HG03439 (cell line): ENCODE measurements at regions not wholly inside any gene's neighbourhood (a gene's known extent, or its start where the extent isn't known, plus 50 kb on each side); places are given as distances from the start of the nearest gene placed in this dataset.

Experiments
- ATAC-seq: cut with Tn5 transposase; IDR thresholded peaks from one replicate; pipeline ENCODE4 v1.9.1; 2021; ENCODE audit warnings: mild to moderate bottlenecking, moderate library complexity; ENCODE audit not compliant: unreplicated experiment

- ATAC-seq = no peak
Observed at GRCh38 chr6:8736156-8736895, 301.0 kb upstream of the SLC35B3 start.

DNA sequence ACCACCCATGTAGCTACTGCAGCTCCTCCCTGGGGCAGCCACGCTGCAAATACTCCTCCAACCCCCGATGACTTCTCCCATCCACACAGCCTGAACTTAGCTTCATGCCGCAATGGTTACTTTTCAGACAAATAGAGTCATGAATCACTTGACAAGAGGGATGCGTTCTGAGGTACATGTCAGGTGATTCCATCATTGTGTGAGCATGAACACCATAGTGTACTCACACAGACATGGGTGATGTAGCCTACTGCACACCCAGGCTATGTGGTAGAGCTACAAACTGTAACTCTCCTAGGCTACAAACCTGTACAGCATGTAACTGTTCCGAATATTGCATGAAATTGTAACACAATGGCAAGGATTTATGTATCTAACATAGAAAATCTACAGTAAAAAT is 298.5 kb upstream of the SLC35B3 start:
- ATAC-seq = no peak

DNA sequence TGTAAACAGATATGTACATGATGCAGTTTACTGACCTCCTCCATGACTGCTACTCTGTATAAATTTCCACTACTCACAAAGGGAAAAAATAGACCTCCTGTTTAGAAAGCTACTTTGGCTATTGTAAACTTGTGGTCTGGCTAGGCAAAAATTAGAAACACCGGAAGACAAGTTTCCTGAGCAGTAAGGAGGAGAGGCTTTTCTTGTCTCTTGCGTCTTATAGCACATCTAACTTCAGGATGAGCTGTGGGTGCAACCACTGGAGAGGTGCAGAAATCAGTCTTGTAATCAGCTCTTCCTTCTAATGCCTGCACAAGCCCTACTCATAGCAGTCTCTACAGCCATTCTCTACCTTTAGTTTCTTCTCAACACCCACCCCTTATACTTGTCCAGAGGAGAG is 296.5 kb upstream of the SLC35B3 start:
- no peak for ATAC-seq

- no peak for ATAC-seq
Observed at GRCh38 chr6:8710668-8711431, 275.5 kb upstream of the SLC35B3 start.

GRCh38 chr6:8707956-8708772 is 272.8 kb upstream of the SLC35B3 start:
- ATAC-seq = no peak

- ATAC-seq = no peak
Observed at GRCh38 chr6:8707369-8707768, 272.0 kb upstream of the SLC35B3 start.

GRCh38 chr6:8705435-8706020 is 270.2 kb upstream of the SLC35B3 start:
- no peak for ATAC-seq

GRCh38 chr6:8703059-8703458 is 267.7 kb upstream of the SLC35B3 start:
- ATAC-seq = no peak

GRCh38 chr6:8688821-8689220 is 253.5 kb upstream of the SLC35B3 start:
- ATAC-seq = no peak

GRCh38 chr6:8686077-8686476 is 250.7 kb upstream of the SLC35B3 start:
- no peak for ATAC-seq

DNA sequence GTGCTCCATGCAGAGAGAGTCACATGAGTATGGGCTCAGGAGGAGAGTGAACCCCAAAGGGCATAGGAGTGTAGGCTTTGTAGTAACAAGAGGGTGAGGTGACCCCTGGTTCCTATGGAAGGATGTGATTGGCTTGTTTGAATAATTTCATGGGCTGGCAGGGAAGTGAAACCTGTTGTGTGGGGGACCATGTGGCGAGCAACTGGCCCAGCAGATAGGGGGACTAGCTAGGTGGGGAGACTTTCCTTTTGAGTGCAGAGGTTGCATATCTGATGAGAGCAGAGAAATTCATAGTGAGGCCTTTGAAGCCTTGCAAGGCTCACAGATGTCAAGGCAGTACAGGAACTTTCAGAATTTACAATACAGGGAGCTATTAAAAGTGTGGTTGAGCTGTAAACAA is 247.9 kb upstream of the SLC35B3 start:
- ATAC-seq = no peak

DNA sequence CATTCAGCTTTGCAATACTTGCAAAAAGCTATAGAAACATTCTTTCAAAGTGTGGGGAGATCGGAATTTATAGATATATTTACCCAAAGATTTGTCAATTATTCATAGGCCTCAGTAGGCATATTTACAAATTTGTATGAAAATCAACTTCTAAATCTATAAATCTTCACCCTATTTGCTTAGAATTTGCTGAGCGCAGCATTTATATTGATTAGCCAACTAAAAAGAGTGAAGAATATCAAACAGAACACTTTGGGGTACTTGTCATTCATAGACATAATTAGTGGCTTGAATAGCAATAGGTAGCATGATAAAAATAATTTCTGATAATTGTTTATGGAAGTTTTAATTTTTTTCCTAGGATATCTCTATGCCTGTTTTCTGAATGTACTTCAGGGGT is 244.5 kb upstream of the SLC35B3 start:
- ATAC-seq = no peak

DNA sequence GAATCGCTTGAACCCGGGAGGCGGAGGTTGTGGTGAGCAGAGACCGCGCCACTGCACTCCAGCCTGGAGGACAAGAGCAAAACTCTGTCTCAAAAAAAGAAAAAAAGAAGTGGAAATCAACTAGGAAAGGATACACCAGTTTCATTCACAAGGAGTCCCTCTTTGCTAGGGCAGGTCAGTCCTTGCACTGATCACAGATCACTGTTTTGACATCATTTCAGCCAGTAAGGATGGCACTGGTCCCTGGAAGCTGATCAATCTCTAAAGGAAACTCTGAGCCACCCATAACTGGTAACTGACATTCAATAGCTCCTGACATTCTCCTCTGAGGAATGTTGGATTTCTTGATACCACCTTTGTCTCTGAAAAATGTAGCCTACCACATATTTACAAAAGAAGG is 243.1 kb upstream of the SLC35B3 start:
- no peak for ATAC-seq

GRCh38 chr6:8674126-8674525 is 238.8 kb upstream of the SLC35B3 start:
- ATAC-seq = no peak

DNA sequence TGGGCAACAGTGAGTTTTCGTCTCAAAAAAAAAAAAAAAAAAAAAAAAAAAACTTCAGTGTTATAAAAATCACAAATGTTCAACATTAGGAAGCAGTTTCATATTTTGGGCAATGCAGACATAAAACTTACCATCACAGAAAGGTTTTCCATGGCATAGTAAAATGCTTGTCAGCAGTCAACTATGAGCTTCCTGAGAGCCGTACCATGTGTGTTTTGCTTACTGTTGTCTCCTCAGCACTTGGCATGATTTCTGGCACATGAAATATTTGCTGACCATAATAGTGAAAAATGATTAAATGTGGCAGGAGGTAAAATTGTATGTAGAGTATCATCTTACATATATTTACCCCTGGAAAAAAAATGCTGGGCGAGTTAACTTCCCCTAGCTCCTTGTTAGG is 237.5 kb upstream of the SLC35B3 start:
- ATAC-seq = no peak

DNA sequence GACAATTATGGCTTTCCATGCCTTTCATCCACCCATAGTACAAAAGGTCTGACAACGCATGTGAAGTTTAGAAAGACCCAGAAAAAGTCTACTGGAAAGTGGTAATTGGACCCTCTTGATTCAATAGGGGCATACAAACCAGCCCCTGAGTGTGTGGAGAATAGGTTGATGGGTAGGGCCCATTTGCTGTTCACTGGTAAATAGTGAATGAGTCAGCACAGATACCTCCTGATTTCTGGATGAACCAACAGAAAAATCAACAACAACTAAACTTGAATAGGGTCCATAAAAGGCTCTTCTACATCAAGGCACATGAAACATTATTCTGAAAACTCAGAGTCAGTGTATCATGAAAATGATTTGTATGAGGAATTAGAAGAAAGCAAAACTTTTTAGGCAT is 235.4 kb upstream of the SLC35B3 start:
- no peak for ATAC-seq

DNA sequence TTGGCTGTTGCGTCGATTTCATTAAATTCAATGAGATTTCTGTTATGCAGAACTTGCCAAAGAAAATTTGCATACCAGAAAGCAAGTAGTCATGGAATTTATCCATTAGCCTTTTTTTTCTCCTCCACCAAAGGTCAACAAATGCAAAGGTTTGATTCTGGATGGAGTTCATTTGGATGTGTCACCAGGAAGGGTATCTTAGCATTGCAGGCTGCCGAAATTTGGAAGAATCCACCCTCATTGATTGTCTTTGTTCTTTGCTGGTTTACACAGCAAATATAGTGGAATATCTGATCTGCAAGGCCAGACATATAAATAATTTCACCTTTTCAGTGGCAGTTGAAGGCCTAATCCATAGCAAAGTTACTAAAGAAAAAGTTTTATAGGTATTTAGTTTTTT is 229.4 kb upstream of the SLC35B3 start:
- no peak for ATAC-seq

GRCh38 chr6:8664070-8664469 is 228.7 kb upstream of the SLC35B3 start:
- no peak for ATAC-seq

DNA sequence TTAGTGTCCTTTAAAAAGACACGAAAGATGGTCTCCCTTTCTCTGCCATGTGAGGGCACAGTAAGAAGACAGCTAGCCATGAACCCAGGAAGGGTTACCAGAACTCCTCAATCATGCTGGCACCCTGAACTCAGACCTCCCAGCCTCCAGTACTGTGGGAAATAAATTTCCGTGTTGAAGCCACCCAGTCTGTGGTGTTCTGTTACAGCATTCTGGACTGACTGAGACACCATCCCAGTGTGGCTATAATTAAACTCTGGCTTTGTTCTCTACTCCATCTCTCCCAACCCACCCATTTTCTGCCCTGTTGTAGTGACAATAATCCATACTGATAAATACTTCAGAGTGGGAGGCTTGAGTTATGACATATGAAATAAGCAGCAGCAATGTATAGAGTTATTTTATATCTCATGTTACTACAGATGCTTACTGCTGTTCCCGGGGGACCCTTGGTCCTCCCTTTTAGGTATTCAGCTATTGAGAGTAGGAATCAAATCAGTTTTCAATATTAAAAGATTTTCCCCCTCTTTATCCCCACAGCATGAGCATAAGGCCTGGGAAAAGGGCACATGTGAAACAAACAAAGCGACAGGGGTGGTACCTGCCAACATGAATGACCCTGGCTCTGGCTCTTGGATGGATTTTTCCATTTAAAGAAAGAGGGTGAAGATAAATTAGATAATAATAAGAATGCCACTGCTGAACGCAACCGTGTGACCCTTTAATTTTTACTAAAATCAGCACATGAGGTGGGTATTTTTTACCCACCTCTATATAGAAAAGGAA is 224.3 kb upstream of the SLC35B3 start:
- ATAC-seq = no peak

GRCh38 chr6:8658416-8658815 is 223.1 kb upstream of the SLC35B3 start:
- no peak for ATAC-seq

GRCh38 chr6:8657522-8657921 is 222.2 kb upstream of the SLC35B3 start:
- no peak for ATAC-seq
